Heart left ventricle (tissue), 16 donors: ENCODE measurements at regions not wholly inside any gene's neighbourhood (a gene's known extent, or its start where the extent isn't known, plus 50 kb on each side); places are given as distances from the start of the nearest gene placed in this dataset.

Source experiments
- ATAC-seq, 4 donors: fragments of 200-7000 bp; cut with Tn5 transposase; one replicate each; pipeline ENCODE4 v1.9.1; 2020 to 2022; ENCODE audit warnings: moderate library complexity in 4 of 4, mild to moderate bottlenecking in 3 of 4, moderate number of reproducible peaks in 1 of 4
- DNase-seq, 5 donors: peaks; one replicate each; pipeline ENCODE4 v3.0.0-alpha.2; 2020
- H3K27ac ChIP-seq, 12 donors: fragments of 200-600 bp; sonication (generic) in 4 of 12; one replicate each; pipeline versions ENCODE4 v1.5.0 to v1.8.0; 2016 to 2022; ENCODE audit warnings: mild to moderate bottlenecking in 2 of 12
- H3K27me3 ChIP-seq, 9 donors: fragments of 200-600 bp; sonication (generic) in 2 of 9; one replicate each; pipeline versions ENCODE4 v1.5.1 to v1.8.0; 2016 to 2022; ENCODE audit warnings: mild to moderate bottlenecking in 3 of 9
- H3K36me3 ChIP-seq, 9 donors: fragments of 200-600 bp; sonication (generic) in 2 of 9; one replicate each; pipeline versions ENCODE4 v1.5.0 to v1.8.0; 2018 to 2022; ENCODE audit warnings: mild to moderate bottlenecking in 2 of 9
- H3K4me1 ChIP-seq, 12 donors: fragments of 200-600 bp; sonication (generic) in 4 of 12; one replicate each; pipeline versions ENCODE4 v1.5.0 to v1.8.0; 2016 to 2022; ENCODE audit warnings: mild to moderate bottlenecking in 3 of 12
- H3K4me3 ChIP-seq, 12 donors: fragments of 200-600 bp; sonication (generic) in 4 of 12; one replicate each; pipeline versions ENCODE4 v1.5.0 to v1.8.0; 2017 to 2022; ENCODE audit warnings: mild to moderate bottlenecking in 9 of 12, moderate library complexity in 4 of 12
- H3K9me3 ChIP-seq, 12 donors: fragments of 200-600 bp; sonication (generic) in 4 of 12; one replicate each; pipeline versions ENCODE4 v1.5.0 to v1.8.0; 2016 to 2022; ENCODE audit warnings: mild to moderate bottlenecking in 1 of 12
- POLR2A ChIP-seq, 2 donors: fragments of 450-650 bp; IDR thresholded peaks; one replicate each; pipeline ENCODE4 v1.6.1; 2017; ENCODE audit warnings: antibody characterized with exemption in 2 of 2, mild to moderate bottlenecking in 2 of 2, moderate library complexity in 2 of 2
- WGBS, 4 donors: extraction: QIAGEN DNeasy Blood & Tissue Kit in 2 of 4; methylation state at CpG; one replicate each; pipeline versions ENCODE4 v1.1.5 to v1.1.7; 2013 to 2018; 5-methylcytosine and 5-hydroxymethylcytosine counted together
- intact Hi-C, 10 donors: fragments of 100-400 bp; cut with DNase I; formaldehyde crosslinking; loops; one replicate each; pipeline versions ENCODE4 v1.11.1 to v1.14.2; 2022
- TF ChIP-seq, protein P1 (sequence below), 12 donors: fragments of 200-600 bp; sonication (generic) in 4 of 12; IDR thresholded peaks; one replicate each; pipeline versions ENCODE4 v1.5.0 to v1.8.0; 2018 to 2022; ENCODE audit warnings: antibody characterized with exemption in 12 of 12, mild to moderate bottlenecking in 5 of 12
- donor health status: ischemic (EF 13 %, LVEDD 7.1; RV severe dilation, severe dysfunction).
- donor health status: healthy with polysubstance abuse.
- donor health status: DM: no; HTN: yes; CAD: no.
- donor health status: DM: no; HTN: no; CAD: no.
- donor health status: ischemic (EF 25% LVEDD 6.9; RV normal size, moderate dysfunction).
- donor health status: ischemic (EF 25% LVEDD 5.7; RV mildly dilated, moderate dysfunction).
- donor health status: healthy.
- donor health status: DM: yes; HTN: yes; CAD: no.
- donor health status: ischemic (EF 35%, LVEDD 5.7; RV mildly dilated, moderate dysfunction).
- donor health status: nonischemic (EF 11% LVEDD 7.7; RV severe dilation, severe dysfunction).
- donor health status: DM: yes; HTN: yes; CAD: no.
- donor health status: PGD.
- donor health status: ischemic (EF 29% LVEDD 5.4; RV normal size, mild dysfunction).
- donor health status: nonischemic (EF 23%, LVEDD 6.1; RV moderate dilation, normal function).

DNA sequence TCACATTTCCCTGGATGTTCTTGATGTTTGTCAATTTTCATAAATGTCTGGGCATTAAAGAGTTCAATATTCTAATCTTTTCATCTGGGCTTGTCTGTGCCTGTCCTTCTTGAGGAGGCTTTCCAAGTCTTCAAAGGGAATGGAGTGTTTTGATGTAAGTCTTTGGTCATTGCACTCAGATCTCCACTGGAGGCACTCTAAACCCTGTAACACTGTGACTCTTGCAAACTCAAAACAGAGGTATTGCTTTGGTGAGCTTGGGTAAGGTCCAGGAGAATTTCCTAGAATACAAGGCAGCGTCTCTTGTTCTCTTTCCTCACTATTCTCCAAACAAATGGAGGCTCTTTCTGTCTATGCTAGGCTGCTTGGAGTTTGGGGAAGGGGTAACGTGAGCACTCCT is 1118.1 kb upstream of the PABPC4L start:
- TF ChIP-seq POLR2A (IDR thresholded peaks at IDR 0.05) = no peak
- TF ChIP-seq, protein P1, sequence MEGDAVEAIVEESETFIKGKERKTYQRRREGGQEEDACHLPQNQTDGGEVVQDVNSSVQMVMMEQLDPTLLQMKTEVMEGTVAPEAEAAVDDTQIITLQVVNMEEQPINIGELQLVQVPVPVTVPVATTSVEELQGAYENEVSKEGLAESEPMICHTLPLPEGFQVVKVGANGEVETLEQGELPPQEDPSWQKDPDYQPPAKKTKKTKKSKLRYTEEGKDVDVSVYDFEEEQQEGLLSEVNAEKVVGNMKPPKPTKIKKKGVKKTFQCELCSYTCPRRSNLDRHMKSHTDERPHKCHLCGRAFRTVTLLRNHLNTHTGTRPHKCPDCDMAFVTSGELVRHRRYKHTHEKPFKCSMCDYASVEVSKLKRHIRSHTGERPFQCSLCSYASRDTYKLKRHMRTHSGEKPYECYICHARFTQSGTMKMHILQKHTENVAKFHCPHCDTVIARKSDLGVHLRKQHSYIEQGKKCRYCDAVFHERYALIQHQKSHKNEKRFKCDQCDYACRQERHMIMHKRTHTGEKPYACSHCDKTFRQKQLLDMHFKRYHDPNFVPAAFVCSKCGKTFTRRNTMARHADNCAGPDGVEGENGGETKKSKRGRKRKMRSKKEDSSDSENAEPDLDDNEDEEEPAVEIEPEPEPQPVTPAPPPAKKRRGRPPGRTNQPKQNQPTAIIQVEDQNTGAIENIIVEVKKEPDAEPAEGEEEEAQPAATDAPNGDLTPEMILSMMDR (IDR thresholded peaks at IDR 0.05) = no peak
- H3K27ac ChIP-seq = no peak overlapping the region
- no peak for DNase-seq
- 76 to 84% (median 80%) methylated on average over 2 of the region's 2 CpGs for WGBS, 4 donors
- H3K4me1 ChIP-seq = no peaks in the 10 kb centered on the region
- H3K9me3 ChIP-seq = peaks cover 0 to 22% (median 5%) of the 10 kb centered on the region in 12 donors
- no peaks in the 10 kb centered on the region for H3K27me3 ChIP-seq
- no peak for ATAC-seq
- no peak overlapping the region for H3K4me3 ChIP-seq
- no peaks in the 10 kb centered on the region for H3K36me3 ChIP-seq
- intact Hi-C loops = no loop called here

DNA sequence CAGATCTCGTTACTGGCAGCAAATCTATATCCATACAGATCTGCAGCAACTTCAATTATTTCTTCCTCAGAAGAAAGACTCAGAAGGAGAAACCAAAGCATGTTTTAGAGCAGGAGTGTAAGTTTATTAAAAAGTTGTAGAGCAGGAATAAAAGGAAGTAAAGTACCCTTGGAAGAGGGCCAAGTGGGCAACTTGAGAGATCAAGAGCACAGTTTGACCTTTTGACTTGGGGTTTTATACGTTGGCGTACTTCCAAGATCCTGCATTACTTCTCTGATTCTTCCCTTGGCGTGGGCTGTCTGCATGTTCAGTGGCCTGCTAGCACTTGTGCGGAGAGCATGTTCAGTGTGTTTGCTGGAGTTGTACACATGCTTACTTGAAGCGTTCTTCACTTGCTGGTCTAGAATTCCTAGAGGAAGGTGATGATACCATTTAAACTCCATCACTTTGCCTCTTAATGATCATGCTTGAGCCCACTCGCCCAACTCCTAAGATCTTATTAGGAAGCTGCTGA is 1114.7 kb upstream of the PABPC4L start:
- intact Hi-C loops = no loop called here
- H3K9me3 ChIP-seq = peaks cover 0 to 13% (median 1%) of the 10 kb centered on the region in 12 donors
- no peaks in the 10 kb centered on the region for H3K36me3 ChIP-seq
- H3K27ac ChIP-seq = no peak overlapping the region
- H3K4me3 ChIP-seq = no peak overlapping the region
- no peaks in the 10 kb centered on the region for H3K4me1 ChIP-seq
- no peaks in the 10 kb centered on the region for H3K27me3 ChIP-seq
- no peak for DNase-seq
- TF ChIP-seq, protein P1 (IDR thresholded peaks at IDR 0.05) = no peak
- TF ChIP-seq POLR2A (IDR thresholded peaks at IDR 0.05) = no peak
- 77 to 86% (median 79%) methylated on average over 7 of the region's 7 CpGs for WGBS, 4 donors
- ATAC-seq = no peak

DNA sequence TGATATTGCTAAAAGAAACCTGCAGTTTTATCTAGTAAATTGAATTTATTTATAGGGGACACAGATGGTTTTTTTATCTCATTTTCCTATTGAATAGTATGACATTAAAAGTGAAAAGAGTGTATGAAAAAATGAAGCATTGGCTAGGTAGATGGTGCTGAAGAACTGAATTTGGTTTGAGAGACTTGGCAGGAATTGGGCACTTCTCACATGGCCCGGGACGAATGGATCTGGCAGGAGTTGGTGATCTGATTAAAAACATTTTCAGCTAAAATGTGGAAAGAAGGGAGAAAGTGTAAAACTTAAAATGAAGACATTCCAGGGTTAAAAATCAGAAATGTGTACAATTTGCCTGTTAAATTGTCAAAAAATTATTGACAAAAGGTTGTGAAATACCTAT is 1088.5 kb upstream of the PABPC4L start:
- ATAC-seq (no peak), DNase-seq (no peak)
- peaks cover 0 to 2% (median 0%) of the 10 kb centered on the region in 12 donors for H3K9me3 ChIP-seq
- H3K4me1 ChIP-seq = no peaks in the 10 kb centered on the region
- H3K27ac ChIP-seq = no peak overlapping the region
- no peak overlapping the region for H3K4me3 ChIP-seq
- TF ChIP-seq, protein P1 (IDR thresholded peaks at IDR 0.05) = no peak
- intact Hi-C loops = no loop called here
- H3K36me3 ChIP-seq = no peaks in the 10 kb centered on the region
- no peaks in the 10 kb centered on the region for H3K27me3 ChIP-seq
- WGBS, 4 donors = 75 to 87% (median 78%) methylated on average over 2 of the region's 2 CpGs

DNA sequence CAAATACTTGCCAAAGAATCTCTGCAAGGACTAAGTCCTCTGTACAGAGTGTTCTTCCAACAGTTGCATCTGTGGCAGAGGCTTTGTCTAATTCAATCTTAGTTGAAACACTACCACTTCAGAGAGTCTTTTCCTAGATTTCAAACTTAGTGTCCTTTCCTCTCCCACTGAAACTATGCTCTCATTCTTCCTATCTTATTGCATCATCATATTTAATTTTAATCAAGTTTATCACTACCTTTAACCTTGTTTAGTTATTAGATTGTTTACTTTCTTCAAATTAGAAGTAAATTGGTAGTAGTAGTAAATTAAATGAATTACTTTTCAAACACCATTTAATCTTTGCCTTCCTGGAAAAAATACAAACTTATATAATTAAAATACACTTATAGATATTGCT is 1082.3 kb upstream of the PABPC4L start:
- no peaks in the 10 kb centered on the region for H3K36me3 ChIP-seq
- intact Hi-C loops = no loop called here
- no peak for TF ChIP-seq POLR2A (IDR thresholded peaks at IDR 0.05)
- TF ChIP-seq, protein P1 (IDR thresholded peaks at IDR 0.05) = no peak
- no peak for ATAC-seq
- no peaks in the 10 kb centered on the region for H3K27me3 ChIP-seq
- no peaks in the 10 kb centered on the region for H3K4me1 ChIP-seq
- no peak overlapping the region for H3K4me3 ChIP-seq
- DNase-seq = no peak
- no peak overlapping the region for H3K27ac ChIP-seq
- H3K9me3 ChIP-seq = peaks cover 0 to 8% (median 0%) of the 10 kb centered on the region in 12 donors
